CD14-positive monocyte (primary cell): ENCODE measurements at regions not wholly inside any gene's neighbourhood (a gene's known extent, or its start where the extent isn't known, plus 50 kb on each side); places are given as distances from the start of the nearest gene placed in this dataset.

ENCODE experiments used
- DNase-seq, 3 donors: peaks; one replicate each; pipeline ENCODE4 v3.0.0-alpha.2; 2011 to 2022
- H2AFZ ChIP-seq: 2 replicates; pipeline ENCODE4 v1.6.0; 2012; ENCODE audit warnings: mild to moderate bottlenecking, low read depth, low read length, inconsistent platforms; ENCODE audit not compliant: insufficient read depth, poor library complexity, severe bottlenecking
- H3K27ac ChIP-seq, 2 donors: 1 replicate in 1 of 2; 2 replicates in 1 of 2; pipeline ENCODE4 v1.5.1; 2012 to 2013; ENCODE audit warnings: low read length in 2 of 2, control low read depth in 1 of 2, inconsistent platforms in 1 of 2, low read depth in 1 of 2, mild to moderate bottlenecking in 1 of 2
- H3K27me3 ChIP-seq, 2 donors: one replicate each; pipeline versions ENCODE4 v1.6.0 to v1.6.1; 2011 to 2013; ENCODE audit warnings: low read length in 2 of 2; ENCODE audit not compliant: control insufficient read depth in 2 of 2, insufficient read depth in 2 of 2
- H3K36me3 ChIP-seq, 2 donors: replicated peaks in 1 of 2; 1 replicate in 1 of 2; 2 replicates in 1 of 2; pipeline versions ENCODE4 v1.5.1 to v1.6.1; 2012 to 2013; ENCODE audit warnings: low read length in 2 of 2, control low read depth in 1 of 2, inconsistent platforms in 1 of 2, mild to moderate bottlenecking in 1 of 2; ENCODE audit not compliant: insufficient read depth in 2 of 2, control insufficient read depth in 1 of 2
- H3K4me1 ChIP-seq, 2 donors: 1 replicate in 1 of 2; 2 replicates in 1 of 2; pipeline versions ENCODE4 v1.5.1 to v1.6.1; 2012 to 2013; ENCODE audit warnings: low read length in 2 of 2, control low read depth in 1 of 2, inconsistent platforms in 1 of 2, mild to moderate bottlenecking in 1 of 2, moderate library complexity in 1 of 2; ENCODE audit not compliant: insufficient read depth in 2 of 2, control insufficient read depth in 1 of 2
- H3K4me2 ChIP-seq: replicated peaks from 2 replicates; pipeline ENCODE3; 2012; ENCODE audit warnings: low read length, moderate library complexity, mild to moderate bottlenecking; ENCODE audit not compliant: poor library complexity, severe bottlenecking; ENCODE audit errors: extremely low read depth
- H3K4me3 ChIP-seq, 3 experiments: fragments of 200-600 bp in 1 of 3; sonication (generic) in 1 of 3; replicated peaks in 1 of 3; 1 replicate in 2 of 3; 2 replicates in 1 of 3; pipeline ENCODE4 v1.5.1; 2011 to 2013; ENCODE audit warnings: low read length in 3 of 3, mild to moderate bottlenecking in 3 of 3, control low read depth in 2 of 3, low read depth in 2 of 3, inconsistent platforms in 1 of 3, moderate library complexity in 1 of 3
- H3K79me2 ChIP-seq: 2 replicates; pipeline ENCODE4 v1.6.0; 2012; ENCODE audit warnings: mild to moderate bottlenecking, control low read depth, inconsistent platforms, low read length, moderate library complexity; ENCODE audit not compliant: insufficient read depth
- H3K9ac ChIP-seq: 2 replicates; pipeline ENCODE4 v1.6.0; 2017; ENCODE audit warnings: low read length, mild to moderate bottlenecking; ENCODE audit not compliant: insufficient read depth, poor library complexity, severe bottlenecking
- H3K9me3 ChIP-seq, 2 donors: replicated peaks in 1 of 2; 1 replicate in 1 of 2; 2 replicates in 1 of 2; pipeline versions ENCODE4 v1.5.1 to v1.6.1; 2012 to 2013; ENCODE audit warnings: low read length in 2 of 2, control low read depth in 1 of 2; ENCODE audit not compliant: control insufficient read depth in 1 of 2, insufficient read depth in 1 of 2
- H4K20me1 ChIP-seq: 2 replicates; pipeline ENCODE4 v1.6.0; 2012; ENCODE audit warnings: mild to moderate bottlenecking, low read length, control low read depth, moderate library complexity; ENCODE audit not compliant: insufficient read depth
- H3K27ac Mint-ChIP-seq, 7 donors: one replicate each; pipeline ENCODE4 v1.8.0; 2020; ENCODE audit warnings: mild to moderate bottlenecking in 7 of 7, mixed read lengths in 7 of 7, moderate library complexity in 6 of 7, inconsistent platforms in 2 of 7
- H3K27me3 Mint-ChIP-seq, 3 donors: one replicate each; pipeline ENCODE4 v1.8.0; 2021 to 2022; ENCODE audit warnings: low read depth in 3 of 3, mild to moderate bottlenecking in 3 of 3, mixed read lengths in 3 of 3, moderate library complexity in 3 of 3, inconsistent platforms in 1 of 3
- H3K36me3 Mint-ChIP-seq, 2 donors: one replicate each; pipeline ENCODE4 v1.8.0; 2020; ENCODE audit warnings: mixed read lengths in 2 of 2, inconsistent platforms in 1 of 2, mild to moderate bottlenecking in 1 of 2
- H3K4me1 Mint-ChIP-seq: one replicate; pipeline ENCODE4 v1.8.0; 2020; ENCODE audit warnings: mild to moderate bottlenecking, mixed read lengths
- H3K4me3 Mint-ChIP-seq, 2 donors: one replicate each; pipeline ENCODE4 v1.8.0; 2020; ENCODE audit warnings: mild to moderate bottlenecking in 2 of 2, mixed read lengths in 2 of 2, moderate library complexity in 1 of 2
- H3K9me3 Mint-ChIP-seq, 7 donors: one replicate each; pipeline ENCODE4 v1.8.0; 2020 to 2022; ENCODE audit warnings: mixed read lengths in 7 of 7, mild to moderate bottlenecking in 6 of 7, moderate library complexity in 6 of 7, inconsistent platforms in 2 of 7
- CTCF ChIP-seq: fragments of 200-600 bp; IDR thresholded peaks from one replicate; pipeline ENCODE4 v1.8.0; 2022; ENCODE audit warnings: antibody characterized with exemption, mild to moderate bottlenecking
- WGBS: methylation state at CpG from one replicate; pipeline ENCODE4 v1.1.5; 2013; ENCODE audit warnings: missing lambda C conversion rate; ENCODE audit not compliant: insufficient coverage; 5-methylcytosine and 5-hydroxymethylcytosine counted together
- intact Hi-C, 2 donors: fragments of 100-400 bp; cut with micrococcal nuclease; formaldehyde crosslinking; loops; one replicate each; pipeline versions ENCODE4 v1.15.0 to v1.15.1; 2023

GRCh38 chr1:190759807-190760206 lies 282.1 kb upstream of the BRINP3 start:
- TF ChIP-seq CTCF = no peak
- no peak overlapping the region for H3K4me3 Mint-ChIP-seq
- intact Hi-C loops = no loop called here
- H3K4me3 ChIP-seq = no peak overlapping the region
- no peak overlapping the region for H2AFZ ChIP-seq
- no peaks in the 10 kb centered on the region for H4K20me1 ChIP-seq
- H3K27ac ChIP-seq = no peak overlapping the region
- H3K4me1 ChIP-seq = peaks cover 6 to 8% of the 10 kb centered on the region in 2 donors
- H3K36me3 Mint-ChIP-seq = no peaks in the 10 kb centered on the region
- no peaks in the 10 kb centered on the region for H3K9me3 ChIP-seq
- H3K4me2 ChIP-seq = no peak overlapping the region
- no peaks in the 10 kb centered on the region for H3K36me3 ChIP-seq
- no peaks in the 10 kb centered on the region for H3K79me2 ChIP-seq
- peaks cover 8% of the 10 kb centered on the region for H3K4me1 Mint-ChIP-seq
- H3K9ac ChIP-seq = no peak overlapping the region
- H3K9me3 Mint-ChIP-seq = peaks cover 2 to 7% (median 5%) of the 10 kb centered on the region in 7 donors
- H3K27me3 Mint-ChIP-seq = no peaks in the 10 kb centered on the region
- H3K27me3 ChIP-seq = no peaks in the 10 kb centered on the region
- H3K27ac Mint-ChIP-seq = no peak overlapping the region
- DNase-seq = peak in 2 of 3 donors; percentile 0 to 5

GRCh38 chr1:190762325-190762724 lies 284.7 kb upstream of the BRINP3 start:
- Histone ChIP-seq H3K27me3 (no peaks in the 10 kb centered on the region), H4K20me1 (no peaks in the 10 kb centered on the region), H3K9ac (no peak overlapping the region), H3K27ac (no peak overlapping the region), H2AFZ (no peak overlapping the region), H3K4me3 (no peak overlapping the region), H3K9me3 (no peaks in the 10 kb centered on the region), H3K79me2 (no peaks in the 10 kb centered on the region), H3K4me2 (no peak overlapping the region), H3K4me1 (peaks cover 6 to 8% of the 10 kb centered on the region in 2 donors), H3K36me3 (no peaks in the 10 kb centered on the region)
- no peak overlapping the region for H3K4me3 Mint-ChIP-seq
- DNase-seq = no peak
- no peak for TF ChIP-seq CTCF
- WGBS = 100% methylated on average over 1 of the region's 3 CpGs
- H3K4me1 Mint-ChIP-seq = peaks cover 8% of the 10 kb centered on the region
- intact Hi-C loops = no loop called here
- peaks cover 0 to 6% (median 2%) of the 10 kb centered on the region in 7 donors for H3K9me3 Mint-ChIP-seq
- H3K27me3 Mint-ChIP-seq = no peaks in the 10 kb centered on the region
- H3K36me3 Mint-ChIP-seq = no peaks in the 10 kb centered on the region
- no peak overlapping the region for H3K27ac Mint-ChIP-seq
